Peyer's patch (tissue), 4 donors: ENCODE measurements at regions not wholly inside any gene's neighbourhood (a gene's known extent, or its start where the extent isn't known, plus 50 kb on each side); places are given as distances from the start of the nearest gene placed in this dataset.

ENCODE experiments used
- DNase-seq, 3 donors: peaks; one replicate each; pipeline ENCODE4 v3.0.0-alpha.2; 2017 to 2019
- H3K27ac ChIP-seq, 4 donors: fragments of 200-600 bp; sonication (generic); one replicate each; pipeline ENCODE4 v1.5.1; 2016 to 2019
- H3K27me3 ChIP-seq, 2 donors: fragments of 200-600 bp; sonication (generic); one replicate each; pipeline ENCODE4 v1.5.1; 2019
- H3K36me3 ChIP-seq, 3 donors: fragments of 200-600 bp; sonication (generic); one replicate each; pipeline ENCODE4 v1.5.1; 2016 to 2019
- H3K4me1 ChIP-seq, 4 donors: fragments of 200-600 bp; sonication (generic); one replicate each; pipeline ENCODE4 v1.5.1; 2016 to 2019
- H3K4me3 ChIP-seq, 4 donors: fragments of 200-600 bp; sonication (generic); 1 replicate in 3 of 4; 2 replicates in 1 of 4; pipeline ENCODE4 v1.5.1; 2016 to 2019; ENCODE audit warnings: mild to moderate bottlenecking in 1 of 4
- H3K9me3 ChIP-seq, 4 donors: fragments of 200-600 bp; sonication (generic); one replicate each; pipeline ENCODE4 v1.5.1; 2016 to 2019; ENCODE audit warnings: mild to moderate bottlenecking in 1 of 4
- POLR2A ChIP-seq, 2 donors: fragments of 450-650 bp; IDR thresholded peaks; one replicate each; pipeline ENCODE4 v1.5.1; 2017; ENCODE audit warnings: antibody characterized with exemption in 2 of 2, mild to moderate bottlenecking in 2 of 2, moderate library complexity in 2 of 2
- TF ChIP-seq, protein P1 (sequence below), 6 experiments: fragments of 450-650 bp in 4 of 6; fragments of 200-600 bp in 2 of 6; sonication (generic) in 1 of 6; IDR thresholded peaks; one replicate each; pipeline ENCODE4 v1.5.1; 2017 to 2019; ENCODE audit warnings: antibody characterized with exemption in 6 of 6, mild to moderate bottlenecking in 3 of 6, moderate library complexity in 1 of 6

DNA sequence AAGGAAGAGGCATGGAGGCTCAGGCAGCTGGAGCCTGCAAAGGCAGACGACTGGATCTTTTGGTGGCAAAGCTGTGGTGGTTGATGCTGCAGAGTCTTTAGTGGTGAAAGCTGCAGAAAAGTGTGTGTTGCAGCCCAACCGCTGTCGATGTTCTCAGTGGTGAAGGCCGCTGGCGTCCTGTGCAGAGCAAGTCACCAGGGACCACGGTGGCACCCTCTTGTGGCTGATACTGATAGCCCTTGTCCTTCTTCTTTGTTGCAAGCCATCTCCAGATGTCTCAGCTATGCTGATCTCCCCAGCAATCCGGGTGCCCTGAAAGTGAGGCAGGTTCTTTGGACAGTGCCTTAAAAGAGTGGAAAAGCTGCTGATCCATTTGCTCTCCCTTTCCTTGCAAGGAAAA lies 610.9 kb upstream of the PCDH9 start:
- no peak overlapping the region for H3K4me3 ChIP-seq
- H3K9me3 ChIP-seq = peaks cover 0 to 11% (median 0%) of the 10 kb centered on the region in 4 donors
- H3K27ac ChIP-seq = no peak overlapping the region
- H3K4me1 ChIP-seq = no peaks in the 10 kb centered on the region
- no peaks in the 10 kb centered on the region for H3K36me3 ChIP-seq
- TF ChIP-seq POLR2A (IDR thresholded peaks at IDR 0.05) = no peak
- TF ChIP-seq, protein P1, sequence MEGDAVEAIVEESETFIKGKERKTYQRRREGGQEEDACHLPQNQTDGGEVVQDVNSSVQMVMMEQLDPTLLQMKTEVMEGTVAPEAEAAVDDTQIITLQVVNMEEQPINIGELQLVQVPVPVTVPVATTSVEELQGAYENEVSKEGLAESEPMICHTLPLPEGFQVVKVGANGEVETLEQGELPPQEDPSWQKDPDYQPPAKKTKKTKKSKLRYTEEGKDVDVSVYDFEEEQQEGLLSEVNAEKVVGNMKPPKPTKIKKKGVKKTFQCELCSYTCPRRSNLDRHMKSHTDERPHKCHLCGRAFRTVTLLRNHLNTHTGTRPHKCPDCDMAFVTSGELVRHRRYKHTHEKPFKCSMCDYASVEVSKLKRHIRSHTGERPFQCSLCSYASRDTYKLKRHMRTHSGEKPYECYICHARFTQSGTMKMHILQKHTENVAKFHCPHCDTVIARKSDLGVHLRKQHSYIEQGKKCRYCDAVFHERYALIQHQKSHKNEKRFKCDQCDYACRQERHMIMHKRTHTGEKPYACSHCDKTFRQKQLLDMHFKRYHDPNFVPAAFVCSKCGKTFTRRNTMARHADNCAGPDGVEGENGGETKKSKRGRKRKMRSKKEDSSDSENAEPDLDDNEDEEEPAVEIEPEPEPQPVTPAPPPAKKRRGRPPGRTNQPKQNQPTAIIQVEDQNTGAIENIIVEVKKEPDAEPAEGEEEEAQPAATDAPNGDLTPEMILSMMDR (IDR thresholded peaks at IDR 0.05) = no peak
- no peak for DNase-seq
- H3K27me3 ChIP-seq = no peaks in the 10 kb centered on the region

DNA sequence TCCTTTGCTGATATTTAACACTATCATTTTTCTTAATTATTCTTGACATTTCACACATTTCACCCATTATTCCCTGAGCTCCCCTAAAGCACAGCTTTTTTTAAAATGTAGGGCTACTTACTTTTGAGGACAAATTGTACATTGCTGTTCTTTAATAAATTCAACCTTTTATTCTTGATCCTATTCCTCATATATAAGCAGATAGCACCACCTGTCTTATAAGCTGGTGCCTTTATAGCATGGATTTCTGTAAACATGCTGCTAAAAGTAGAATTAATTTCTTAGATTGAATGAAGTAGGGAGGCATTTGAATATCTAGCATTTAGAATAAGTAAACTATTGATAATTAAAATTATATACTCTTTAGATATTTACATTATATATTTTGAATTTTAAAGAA lies 603.4 kb upstream of the PCDH9 start:
- no peak overlapping the region for H3K27ac ChIP-seq
- no peak for DNase-seq
- TF ChIP-seq, protein P1 (IDR thresholded peaks at IDR 0.05) = no peak
- no peak for TF ChIP-seq POLR2A (IDR thresholded peaks at IDR 0.05)
- no peaks in the 10 kb centered on the region for H3K27me3 ChIP-seq
- H3K36me3 ChIP-seq = no peaks in the 10 kb centered on the region
- H3K4me3 ChIP-seq = no peak overlapping the region
- H3K9me3 ChIP-seq = no peaks in the 10 kb centered on the region
- H3K4me1 ChIP-seq = no peaks in the 10 kb centered on the region

DNA sequence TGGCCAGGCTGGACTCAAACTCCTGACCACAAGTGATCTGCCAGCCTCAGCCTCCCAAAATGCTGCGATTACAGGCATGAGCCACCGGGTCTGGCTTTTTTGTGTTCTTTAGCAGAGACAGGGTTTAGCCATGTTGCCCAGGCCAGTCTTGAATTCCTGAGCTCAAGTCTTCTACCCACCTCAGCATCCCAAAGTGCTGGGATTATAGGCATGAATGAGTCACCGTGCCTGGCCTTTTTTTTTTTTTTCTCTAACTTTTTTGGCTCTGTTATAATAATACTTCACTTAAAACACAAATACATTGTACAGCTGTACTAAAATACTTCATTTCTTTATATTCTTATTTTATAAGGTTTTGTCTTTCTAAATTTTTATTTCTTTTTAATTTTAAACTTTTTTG lies 599.5 kb upstream of the PCDH9 start:
- H3K4me1 ChIP-seq = no peaks in the 10 kb centered on the region
- H3K36me3 ChIP-seq = no peaks in the 10 kb centered on the region
- H3K27ac ChIP-seq = no peak overlapping the region
- no peak overlapping the region for H3K4me3 ChIP-seq
- no peaks in the 10 kb centered on the region for H3K27me3 ChIP-seq
- no peaks in the 10 kb centered on the region for H3K9me3 ChIP-seq
- TF ChIP-seq POLR2A (IDR thresholded peaks at IDR 0.05) = no peak
- TF ChIP-seq, protein P1 (IDR thresholded peaks at IDR 0.05) = no peak
- DNase-seq = no peak

DNA sequence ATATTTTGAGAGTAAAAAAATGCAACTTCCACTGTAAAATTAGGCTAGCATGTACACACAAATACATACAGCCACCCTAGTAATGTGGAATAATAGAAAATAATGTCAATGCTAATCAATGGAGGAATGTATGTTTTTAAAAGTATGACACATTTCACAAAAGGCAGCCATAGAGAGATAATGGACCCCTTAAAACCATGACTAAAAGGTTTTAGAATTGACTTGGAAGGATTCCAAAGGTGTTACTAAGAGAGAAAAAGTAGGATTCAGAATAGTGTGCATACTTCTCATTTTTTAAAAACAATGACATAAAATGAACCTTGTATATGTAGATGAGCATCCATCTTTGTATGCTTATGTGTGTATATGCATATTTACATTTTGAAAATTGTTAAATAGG lies 597.9 kb upstream of the PCDH9 start:
- Histone ChIP-seq H3K36me3 (no peaks in the 10 kb centered on the region), H3K9me3 (no peaks in the 10 kb centered on the region), H3K4me1 (no peaks in the 10 kb centered on the region), H3K4me3 (no peak overlapping the region), H3K27me3 (no peaks in the 10 kb centered on the region), H3K27ac (no peak overlapping the region)
- no peak for TF ChIP-seq POLR2A (IDR thresholded peaks at IDR 0.05)
- TF ChIP-seq, protein P1 (IDR thresholded peaks at IDR 0.05) = no peak
- DNase-seq = no peak

DNA sequence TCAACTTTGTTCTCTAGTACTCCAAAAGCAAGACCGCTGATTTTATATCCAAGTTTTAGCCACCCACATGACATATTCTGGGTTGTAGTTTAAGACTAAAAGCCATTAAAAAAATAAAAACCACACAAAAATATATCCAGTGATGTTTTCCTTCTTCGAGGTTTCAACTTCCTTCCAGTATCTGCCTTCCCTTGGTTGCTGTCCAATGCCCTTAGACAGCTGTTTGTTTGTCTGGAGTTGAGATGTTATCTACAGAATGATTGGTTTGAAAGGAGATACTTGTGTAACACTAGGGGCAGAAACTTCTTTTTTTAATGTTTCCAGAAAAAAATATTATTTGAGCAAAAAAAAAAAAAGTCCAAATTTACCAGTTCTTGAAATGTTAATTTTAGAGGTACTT lies 591.5 kb upstream of the PCDH9 start:
- H3K36me3 ChIP-seq = no peaks in the 10 kb centered on the region
- H3K27me3 ChIP-seq = no peaks in the 10 kb centered on the region
- TF ChIP-seq POLR2A (IDR thresholded peaks at IDR 0.05) = no peak
- H3K4me3 ChIP-seq = no peak overlapping the region
- no peak overlapping the region for H3K27ac ChIP-seq
- no peaks in the 10 kb centered on the region for H3K4me1 ChIP-seq
- no peaks in the 10 kb centered on the region for H3K9me3 ChIP-seq
- no peak for DNase-seq

DNA sequence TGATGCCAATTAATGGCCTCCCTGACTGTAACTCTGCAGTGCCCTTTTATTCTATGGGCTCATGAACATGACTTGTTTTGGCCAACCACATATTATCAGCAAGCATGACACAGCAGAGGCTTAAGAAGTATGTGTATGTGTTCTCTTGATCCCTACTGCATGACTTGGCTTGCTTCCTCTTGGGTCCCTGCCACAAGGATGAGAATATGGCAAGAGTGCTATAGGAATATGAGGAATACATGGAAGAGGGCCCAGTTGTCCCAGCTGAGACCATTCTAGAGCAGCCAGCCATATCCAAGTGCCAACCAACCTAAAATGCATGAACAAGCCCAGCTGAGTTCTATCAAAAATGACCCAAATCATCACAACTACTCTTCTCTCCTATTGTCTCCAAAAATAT lies 576.7 kb upstream of the PCDH9 start:
- no peak for DNase-seq
- Histone ChIP-seq H3K27me3 (no peaks in the 10 kb centered on the region), H3K36me3 (no peaks in the 10 kb centered on the region), H3K4me3 (no peak overlapping the region), H3K4me1 (no peaks in the 10 kb centered on the region), H3K27ac (no peak overlapping the region), H3K9me3 (no peaks in the 10 kb centered on the region)
- TF ChIP-seq POLR2A (IDR thresholded peaks at IDR 0.05) = no peak
- TF ChIP-seq, protein P1 (IDR thresholded peaks at IDR 0.05) = no peak
